DOHH2 (cell line): ENCODE measurements at regions not wholly inside any gene's neighbourhood (a gene's known extent, or its start where the extent isn't known, plus 50 kb on each side); places are given as distances from the start of the nearest gene placed in this dataset.
A peak's percentile ranks its signal among the peaks of the same experiment; 100 is the strongest.

ENCODE experiments used
- H3F3A ChIP-seq: fragments of 200-600 bp; sonication (generic), shearing (Covaris generic); 2 replicates; pipeline ENCODE4 v1.6.0; 2016; ENCODE audit warnings: antibody characterized with exemption, mild to moderate bottlenecking; ENCODE audit not compliant: control insufficient read depth, insufficient read depth
- H3K27ac ChIP-seq: fragments of 200-600 bp; sonication (generic); 2 replicates; pipeline ENCODE4 v1.5.1; 2014; ENCODE audit warnings: low read depth, mild to moderate bottlenecking, low read length, moderate library complexity
- H3K27me3 ChIP-seq: fragments of 200-600 bp; sonication (generic); 2 replicates; pipeline ENCODE4 v1.6.1; 2014; ENCODE audit warnings: mild to moderate bottlenecking, low read length, mixed read lengths; ENCODE audit not compliant: control insufficient read depth
- H3K36me3 ChIP-seq: fragments of 200-600 bp; sonication (generic); 2 replicates; pipeline ENCODE4 v1.6.1; 2014; ENCODE audit warnings: mild to moderate bottlenecking, low read length, moderate library complexity, mixed read lengths; ENCODE audit not compliant: control insufficient read depth
- H3K4me1 ChIP-seq: fragments of 200-600 bp; sonication (generic); 2 replicates; pipeline ENCODE4 v1.6.1; 2014; ENCODE audit warnings: mild to moderate bottlenecking, low read length, mixed read lengths; ENCODE audit not compliant: control insufficient read depth
- H3K4me2 ChIP-seq: fragments of 200-600 bp; sonication (generic); 2 replicates; pipeline ENCODE4 v1.6.0; 2014; ENCODE audit warnings: mild to moderate bottlenecking, low read length, moderate library complexity
- H3K4me3 ChIP-seq: fragments of 200-600 bp; sonication (generic); 2 replicates; pipeline ENCODE4 v1.5.1; 2014; ENCODE audit warnings: mild to moderate bottlenecking, low read length, mixed read lengths
- H3K79me2 ChIP-seq: fragments of 200-600 bp; sonication (generic); 2 replicates; pipeline ENCODE4 v1.6.1; 2014; ENCODE audit warnings: mild to moderate bottlenecking, low read length, mixed read lengths; ENCODE audit not compliant: control insufficient read depth
- H3K9me2 ChIP-seq: fragments of 200-600 bp; sonication (generic); replicated peaks from 2 replicates; pipeline ENCODE4 v1.6.1; 2014; ENCODE audit warnings: mild to moderate bottlenecking, low read length, mixed read lengths; ENCODE audit not compliant: control insufficient read depth
- H3K9me3 ChIP-seq: fragments of 200-600 bp; sonication (generic); 2 replicates; pipeline ENCODE4 v1.6.1; 2014; ENCODE audit warnings: antibody characterized with exemption, low read length, mixed read lengths; ENCODE audit not compliant: control insufficient read depth, insufficient read depth
- H4K20me1 ChIP-seq: fragments of 200-600 bp; sonication (generic); 2 replicates; pipeline ENCODE4 v1.6.0; 2014; ENCODE audit warnings: low read depth, mild to moderate bottlenecking, antibody characterized with exemption, low read length, moderate library complexity; ENCODE audit not compliant: control insufficient read depth, insufficient read depth
- CTCF ChIP-seq: fragments of 200-600 bp; sonication (generic); IDR thresholded peaks from one replicate; pipeline ENCODE4 v1.5.1; 2014; ENCODE audit warnings: antibody characterized with exemption, mild to moderate bottlenecking, low read depth, low read length; ENCODE audit not compliant: poor library complexity, severe bottlenecking
- EZH2phosphoT487 ChIP-seq: fragments of 200-600 bp; sonication (generic); IDR thresholded peaks from 2 replicates; pipeline ENCODE4 v1.6.1; 2017; ENCODE audit warnings: borderline replicate concordance, mild to moderate bottlenecking, antibody characterized with exemption, low read length, moderate library complexity, mixed read lengths

- Histone ChIP-seq H3K4me3 (no peak overlapping the region), H3K9me3 (no peaks in the 10 kb centered on the region), H4K20me1 (no peaks in the 10 kb centered on the region), H3K4me2 (no peak overlapping the region), H3K4me1 (no peaks in the 10 kb centered on the region), H3K79me2 (no peaks in the 10 kb centered on the region), H3K9me2 (no peaks in the 10 kb centered on the region), H3K36me3 (no peaks in the 10 kb centered on the region), H3K27me3 (no peaks in the 10 kb centered on the region), H3F3A (no peaks in the 10 kb centered on the region), H3K27ac (no peak overlapping the region)
- TF ChIP-seq EZH2phosphoT487: no peak
- TF ChIP-seq CTCF: peak; percentile 57
Observed at GRCh38 chr11:92340839-92341238, 116.2 kb downstream of the FAT3 start.

GRCh38 chr11:92342034-92342720, 117.6 kb downstream of the FAT3 start:
- Histone ChIP-seq H3K27ac (no peak overlapping the region), H3K4me2 (no peak overlapping the region), H3K4me1 (no peaks in the 10 kb centered on the region), H3K9me2 (no peaks in the 10 kb centered on the region), H3K9me3 (no peaks in the 10 kb centered on the region), H3K4me3 (no peak overlapping the region), H3K79me2 (no peaks in the 10 kb centered on the region), H3K27me3 (no peaks in the 10 kb centered on the region), H3K36me3 (no peaks in the 10 kb centered on the region), H4K20me1 (no peaks in the 10 kb centered on the region), H3F3A (no peaks in the 10 kb centered on the region)
- TF ChIP-seq EZH2phosphoT487 (no peak), CTCF (no peak)

DNA sequence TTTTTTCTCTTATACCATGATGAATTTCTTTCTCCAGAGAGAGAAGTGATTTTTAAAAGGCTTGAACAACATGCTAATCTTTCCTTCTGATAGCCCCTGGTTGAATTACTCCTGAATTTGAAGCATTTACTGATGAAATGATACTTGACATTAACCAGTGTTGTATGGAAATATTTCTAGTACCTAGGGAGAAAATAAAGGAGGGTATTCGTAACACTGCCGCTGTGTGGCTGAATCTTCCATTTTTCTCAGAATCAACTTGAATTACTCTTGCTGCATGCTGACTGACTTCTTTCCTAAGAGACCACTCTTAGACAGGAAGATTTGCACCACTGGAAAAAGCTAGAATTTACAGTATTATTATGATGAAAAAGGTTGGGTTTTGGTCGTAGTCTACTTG, 118.3 kb downstream of the FAT3 start:
- Histone ChIP-seq H4K20me1 (no peaks in the 10 kb centered on the region), H3F3A (no peaks in the 10 kb centered on the region), H3K4me3 (no peak overlapping the region), H3K36me3 (no peaks in the 10 kb centered on the region), H3K79me2 (no peaks in the 10 kb centered on the region), H3K27ac (no peak overlapping the region), H3K27me3 (no peaks in the 10 kb centered on the region), H3K9me3 (no peaks in the 10 kb centered on the region), H3K4me1 (no peaks in the 10 kb centered on the region), H3K4me2 (no peak overlapping the region), H3K9me2 (no peaks in the 10 kb centered on the region)
- TF ChIP-seq EZH2phosphoT487 (no peak), CTCF (no peak)

- H3K79me2 ChIP-seq: no peaks in the 10 kb centered on the region
- no peaks in the 10 kb centered on the region for H3K9me3 ChIP-seq
- H3K4me3 ChIP-seq: no peak overlapping the region
- no peak overlapping the region for H3K4me2 ChIP-seq
- TF ChIP-seq EZH2phosphoT487: no peak
- no peak for TF ChIP-seq CTCF
- H3K9me2 ChIP-seq: no peaks in the 10 kb centered on the region
- H3F3A ChIP-seq: no peaks in the 10 kb centered on the region
- H4K20me1 ChIP-seq: no peaks in the 10 kb centered on the region
- H3K27me3 ChIP-seq: no peaks in the 10 kb centered on the region
- no peaks in the 10 kb centered on the region for H3K4me1 ChIP-seq
- H3K36me3 ChIP-seq: no peaks in the 10 kb centered on the region
- H3K27ac ChIP-seq: no peak overlapping the region
Observed at GRCh38 chr11:92346220-92346619, 121.6 kb downstream of the FAT3 start.
